ENCODE measurements at regions not wholly inside any gene's neighbourhood (a gene's known extent, or its start where the extent isn't known, plus 50 kb on each side); places are given as distances from the start of the nearest gene placed in this dataset.
A peak's percentile ranks its signal among the peaks of the same experiment; 100 is the strongest.

- Histone ChIP-seq H3K4me3 (no peak overlapping the region), H3K4me1 (no peaks in the 10 kb centered on the region), H3K36me3 (no peaks in the 10 kb centered on the region), H3K9me3 (no peaks in the 10 kb centered on the region), H3K27me3 (no peaks in the 10 kb centered on the region), H3K27ac (no peak overlapping the region)
- intact Hi-C loops (cut with DNase I) = no loop called here
- ATAC-seq (no peak), DNase-seq (no peak)
- 63% methylated on average over 3 of the region's 3 CpGs for WGBS (ENCODE audit: insufficient coverage, low coverage, low lambda C conversion rate, missing lambda C conversion rate)
- TF ChIP-seq CTCF (IDR thresholded peaks at IDR 0.05) (no peak), POLR2A (IDR thresholded peaks at IDR 0.05) (no peak)
Measured at GRCh38 chr21:30057108-30057507, 109.5 kb downstream of the CLDN17 start.

- ATAC-seq = no peak
- H3K9me3 ChIP-seq = no peaks in the 10 kb centered on the region
- H3K36me3 ChIP-seq = no peaks in the 10 kb centered on the region
- TF ChIP-seq POLR2A (IDR thresholded peaks at IDR 0.05) = no peak
- TF ChIP-seq CTCF (IDR thresholded peaks at IDR 0.05) = no peak
- WGBS (ENCODE audit: insufficient coverage, low coverage, low lambda C conversion rate, missing lambda C conversion rate) = 71% methylated on average over 1 of the region's 1 CpG
- H3K4me3 ChIP-seq = no peak overlapping the region
- intact Hi-C loops (cut with DNase I) = no loop called here
- H3K27me3 ChIP-seq = no peaks in the 10 kb centered on the region
- H3K27ac ChIP-seq = no peak overlapping the region
- no peak for DNase-seq
- no peaks in the 10 kb centered on the region for H3K4me1 ChIP-seq
Measured at GRCh38 chr21:30048570-30048969, 108.8 kb upstream of the GRIK1 start.

GRCh38 chr21:30044447-30045064 lies 104.8 kb upstream of the GRIK1 start:
- WGBS (ENCODE audit: insufficient coverage, low coverage, low lambda C conversion rate, missing lambda C conversion rate) = 49% methylated on average over 3 of the region's 3 CpGs
- DNase-seq (no peak), ATAC-seq (peak in 3 of 4 donors; percentile 40 to 61 (median 50))
- no peaks in the 10 kb centered on the region for H3K9me3 ChIP-seq
- no peak for TF ChIP-seq POLR2A (IDR thresholded peaks at IDR 0.05)
- TF ChIP-seq CTCF (IDR thresholded peaks at IDR 0.05) = peak; percentile 64 to 95 (median 86)
- no peak overlapping the region for H3K27ac ChIP-seq
- H3K4me1 ChIP-seq = no peaks in the 10 kb centered on the region
- H3K27me3 ChIP-seq = no peaks in the 10 kb centered on the region
- intact Hi-C loops (cut with DNase I) = no loop called here
- no peak overlapping the region for H3K4me3 ChIP-seq
- no peaks in the 10 kb centered on the region for H3K36me3 ChIP-seq

GRCh38 chr21:30042443-30042842 lies 102.6 kb upstream of the GRIK1 start:
- no peak for DNase-seq
- Histone ChIP-seq H3K4me1 (no peaks in the 10 kb centered on the region), H3K27ac (no peak overlapping the region), H3K9me3 (no peaks in the 10 kb centered on the region), H3K4me3 (no peak overlapping the region), H3K36me3 (no peaks in the 10 kb centered on the region), H3K27me3 (no peaks in the 10 kb centered on the region)
- TF ChIP-seq POLR2A (IDR thresholded peaks at IDR 0.05) (no peak), CTCF (IDR thresholded peaks at IDR 0.05) (no peak)
- ATAC-seq = no peak
- 56% methylated on average over 1 of the region's 1 CpG for WGBS (ENCODE audit: insufficient coverage, low coverage, low lambda C conversion rate, missing lambda C conversion rate)
- intact Hi-C loops (cut with DNase I) = no loop called here

- WGBS (ENCODE audit: insufficient coverage, low coverage, low lambda C conversion rate, missing lambda C conversion rate) = 80% methylated on average over 10 of the region's 12 CpGs
- TF ChIP-seq POLR2A (IDR thresholded peaks at IDR 0.05) (no peak), CTCF (IDR thresholded peaks at IDR 0.05) (no peak)
- no peaks in the 10 kb centered on the region for H3K9me3 ChIP-seq
- no peaks in the 10 kb centered on the region for H3K27me3 ChIP-seq
- no peaks in the 10 kb centered on the region for H3K4me1 ChIP-seq
- DNase-seq = no peak
- H3K36me3 ChIP-seq = no peaks in the 10 kb centered on the region
- no peak for ATAC-seq
- no peak overlapping the region for H3K27ac ChIP-seq
- no peak overlapping the region for H3K4me3 ChIP-seq
- intact Hi-C loops (cut with DNase I) = no loop called here
Measured at GRCh38 chr21:30033441-30033840, 93.6 kb upstream of the GRIK1 start.
